Adrenal gland (tissue), 5 donors: ENCODE measurements at regions not wholly inside any gene's neighbourhood (a gene's known extent, or its start where the extent isn't known, plus 50 kb on each side); places are given as distances from the start of the nearest gene placed in this dataset.

Experiments
- CTCF ChIP-seq, 6 experiments: fragments of 450-650 bp in 4 of 6; fragments of 200-600 bp in 2 of 6; sonication (generic) in 1 of 6; IDR thresholded peaks; 1 replicate in 5 of 6; 2 replicates in 1 of 6; pipeline versions ENCODE4 v1.5.1 to v1.8.0; 2016 to 2021; ENCODE audit warnings: antibody characterized with exemption in 6 of 6, mild to moderate bottlenecking in 2 of 6, moderate library complexity in 1 of 6
- POLR2A ChIP-seq, 2 donors: fragments of 450-650 bp; IDR thresholded peaks; one replicate each; pipeline ENCODE4 v1.6.1; 2017; ENCODE audit warnings: antibody characterized with exemption in 2 of 2, mild to moderate bottlenecking in 2 of 2, moderate library complexity in 1 of 2
- donor health status: DM: no; HTN: no; CAD: no.

DNA sequence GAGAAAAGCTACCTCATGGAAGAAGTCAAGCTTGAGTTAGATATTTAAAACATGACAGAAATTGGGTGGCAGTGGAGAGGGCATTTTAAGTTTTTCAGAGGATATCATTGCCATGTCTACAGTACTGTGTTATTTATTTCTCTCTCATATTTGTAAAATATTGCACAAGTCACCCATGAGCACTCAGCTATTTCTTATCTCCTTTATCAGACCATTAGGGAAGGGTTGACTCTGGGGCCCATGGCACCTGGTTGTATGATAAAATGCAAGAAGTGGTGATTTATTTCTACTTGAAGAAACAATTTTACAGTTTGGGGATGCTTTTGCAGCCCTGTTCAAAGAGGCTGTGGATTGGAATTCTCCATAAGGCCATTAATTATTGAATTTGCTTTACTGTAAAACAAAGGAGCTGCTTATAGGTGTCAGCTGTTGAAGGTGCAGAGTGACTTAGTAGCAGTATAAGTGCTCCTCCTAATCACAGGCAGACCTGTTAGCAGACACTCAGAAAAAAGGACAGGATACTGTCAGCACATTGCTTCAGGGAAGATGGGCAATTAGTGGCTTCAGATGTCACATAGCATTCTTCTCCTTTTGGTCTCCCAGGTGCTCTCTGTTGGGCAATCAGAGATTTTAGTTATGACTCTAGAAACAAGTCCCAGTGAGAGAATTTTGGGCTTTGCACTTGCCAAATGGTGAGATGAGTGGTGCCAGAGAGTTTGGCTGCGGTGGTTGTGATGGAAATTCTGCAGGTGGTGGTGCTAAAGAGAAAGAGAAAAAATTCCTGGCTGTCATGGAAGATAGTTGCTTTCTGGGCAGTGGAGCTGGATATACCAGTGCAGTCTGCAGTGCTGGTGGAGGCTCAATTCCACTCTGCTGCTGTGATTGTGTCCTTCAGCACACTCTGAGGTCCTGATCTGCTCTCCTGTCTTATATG lies 129.7 kb upstream of the ROPN1 start:
- TF ChIP-seq POLR2A (IDR thresholded peaks at IDR 0.05) = no peak
- TF ChIP-seq CTCF (IDR thresholded peaks at IDR 0.05) = no peak
